ENCODE measurements at regions not wholly inside any gene's neighbourhood (a gene's known extent, or its start where the extent isn't known, plus 50 kb on each side); places are given as distances from the start of the nearest gene placed in this dataset.

DNA sequence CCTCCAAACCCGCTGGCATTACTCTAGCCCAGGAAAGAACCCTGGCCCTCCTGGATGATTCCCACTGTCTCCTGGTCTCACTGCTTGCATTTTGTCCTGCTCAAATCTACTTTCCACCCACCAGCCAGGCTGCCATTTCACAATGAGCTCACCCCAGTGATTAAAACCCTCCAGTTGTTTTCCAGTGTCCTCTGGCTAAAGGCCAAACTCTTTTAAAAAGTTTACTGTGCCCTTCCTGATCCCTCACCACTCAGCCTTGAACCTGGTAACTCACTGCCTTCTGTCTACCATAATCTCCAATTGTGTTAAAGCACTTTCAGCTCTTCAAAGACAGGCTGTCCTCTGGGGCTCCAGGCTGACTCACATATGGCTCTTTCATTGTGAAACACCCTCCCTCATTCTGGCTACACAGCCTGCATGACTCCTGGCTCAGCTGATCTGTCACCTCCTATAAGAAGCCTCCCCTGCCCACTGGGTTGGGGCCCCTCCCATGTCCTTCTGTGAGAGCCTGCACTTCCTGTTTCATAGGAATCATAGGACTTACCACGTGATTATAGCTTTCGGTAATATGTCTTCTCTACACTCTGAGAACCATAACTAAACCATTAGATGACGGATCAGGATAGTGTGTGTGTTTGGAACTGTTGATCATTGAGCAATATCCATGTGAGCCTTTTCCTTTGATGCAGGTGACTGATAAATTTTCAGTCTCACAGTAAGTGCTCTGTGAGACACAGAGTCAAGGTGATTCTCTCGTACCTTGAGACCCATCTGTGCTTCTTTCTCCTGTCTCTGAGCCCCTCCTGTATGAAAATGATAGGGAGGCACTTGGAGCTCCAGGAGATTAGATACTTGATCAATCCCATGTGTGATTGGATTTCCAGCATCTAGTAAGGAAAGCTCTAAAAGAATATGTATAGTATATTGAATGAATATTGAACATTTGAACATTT, 590.8 kb upstream of the ID2 start:
- Histone ChIP-seq H3K79me2 (no peaks in the 10 kb centered on the region), H3K4me1 (peaks cover 14% of the 10 kb centered on the region), H3K4me2 (ENCODE audit: low read length) (no peak overlapping the region), H3K36me3 (ENCODE audit: control insufficient read depth, insufficient read depth, low read length) (no peaks in the 10 kb centered on the region), H3K27ac (peak overlapping the region; percentile 50), H3K4me3 (ENCODE audit: low read depth, low read length) (no peak overlapping the region), H3K9me3 (ENCODE audit: control insufficient read depth, low read length) (no peaks in the 10 kb centered on the region), H2AFZ (peak overlapping the region; percentile 71), H3K27me3 (ENCODE audit: control insufficient read depth, insufficient read depth, low read length) (no peaks in the 10 kb centered on the region), H3K9ac (no peak overlapping the region)
- TF ChIP-seq CTCF (IDR thresholded peaks at IDR 0.05), result no peak

GRCh38 chr2:8094526-8094925, 587.3 kb upstream of the ID2 start:
- Histone ChIP-seq H3K4me3 (ENCODE audit: low read depth, low read length) (no peak overlapping the region), H3K9ac (no peak overlapping the region), H3K79me2 (no peaks in the 10 kb centered on the region), H3K27ac (no peak overlapping the region), H3K27me3 (ENCODE audit: control insufficient read depth, insufficient read depth, low read length) (no peaks in the 10 kb centered on the region), H3K9me3 (ENCODE audit: control insufficient read depth, low read length) (no peaks in the 10 kb centered on the region), H2AFZ (no peak overlapping the region), H3K36me3 (ENCODE audit: control insufficient read depth, insufficient read depth, low read length) (no peaks in the 10 kb centered on the region), H3K4me2 (ENCODE audit: low read length) (no peak overlapping the region), H3K4me1 (peaks cover 14% of the 10 kb centered on the region)
- no peak for TF ChIP-seq CTCF (IDR thresholded peaks at IDR 0.05)

GRCh38 chr2:8095978-8096377, 585.9 kb upstream of the ID2 start:
- Histone ChIP-seq H3K9me3 (ENCODE audit: control insufficient read depth, low read length) (no peaks in the 10 kb centered on the region), H3K9ac (no peak overlapping the region), H3K27me3 (ENCODE audit: control insufficient read depth, insufficient read depth, low read length) (no peaks in the 10 kb centered on the region), H3K36me3 (ENCODE audit: control insufficient read depth, insufficient read depth, low read length) (no peaks in the 10 kb centered on the region), H3K27ac (no peak overlapping the region), H2AFZ (no peak overlapping the region), H3K4me1 (peaks cover 6% of the 10 kb centered on the region), H3K4me2 (ENCODE audit: low read length) (no peak overlapping the region), H3K79me2 (no peaks in the 10 kb centered on the region), H3K4me3 (ENCODE audit: low read depth, low read length) (no peak overlapping the region)
- TF ChIP-seq CTCF (IDR thresholded peaks at IDR 0.05), result no peak

DNA sequence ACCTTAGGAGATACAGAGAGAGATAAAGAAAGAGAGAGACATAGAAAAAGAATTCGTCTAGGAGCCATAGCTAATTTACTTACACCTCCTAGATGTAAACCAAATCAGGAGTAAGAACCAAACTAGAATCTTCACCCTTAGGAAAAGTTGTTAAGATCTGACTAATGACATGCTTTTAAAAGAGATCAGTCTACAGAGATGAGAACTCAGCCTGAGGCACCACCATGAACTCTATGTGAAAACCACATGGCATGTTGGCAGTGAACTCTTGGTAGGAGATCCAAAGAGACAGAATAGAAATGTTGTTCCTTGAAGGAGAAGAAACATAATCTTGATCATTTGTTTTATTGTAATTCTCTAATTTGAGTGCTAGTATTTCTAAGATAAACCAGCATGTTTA, 585.4 kb upstream of the ID2 start:
- no peak overlapping the region for H3K4me2 ChIP-seq (ENCODE audit: low read length)
- no peaks in the 10 kb centered on the region for H3K36me3 ChIP-seq (ENCODE audit: control insufficient read depth, insufficient read depth, low read length)
- no peak overlapping the region for H3K9ac ChIP-seq
- H3K4me1 ChIP-seq, result peaks cover 2% of the 10 kb centered on the region
- H3K79me2 ChIP-seq, result no peaks in the 10 kb centered on the region
- H3K27me3 ChIP-seq (ENCODE audit: control insufficient read depth, insufficient read depth, low read length), result no peaks in the 10 kb centered on the region
- no peak overlapping the region for H2AFZ ChIP-seq
- no peak overlapping the region for H3K4me3 ChIP-seq (ENCODE audit: low read depth, low read length)
- H3K27ac ChIP-seq, result no peak overlapping the region
- no peaks in the 10 kb centered on the region for H3K9me3 ChIP-seq (ENCODE audit: control insufficient read depth, low read length)
- TF ChIP-seq CTCF (IDR thresholded peaks at IDR 0.05), result no peak

Data from parathyroid adenoma (tissue), 2 donors.